Psoas muscle (tissue), 7 donors: ENCODE measurements at regions not wholly inside any gene's neighbourhood (a gene's known extent, or its start where the extent isn't known, plus 50 kb on each side); places are given as distances from the start of the nearest gene placed in this dataset.

Experiments
- ATAC-seq, 4 donors: fragments of 200-7000 bp; cut with Tn5 transposase; one replicate each; pipeline ENCODE4 v1.9.1; 2020; ENCODE audit warnings: moderate library complexity in 3 of 4, mild to moderate bottlenecking in 2 of 4
- DNase-seq, 2 donors: peaks; one replicate each; pipeline ENCODE4 v3.0.0-alpha.2; 2020
- H3K27ac ChIP-seq: fragments of 200-600 bp; one replicate; pipeline ENCODE4 v1.8.0; 2022
- H3K27me3 ChIP-seq, 3 donors: fragments of 200-600 bp in 1 of 3; one replicate each; pipeline versions ENCODE4 v1.6.1 to v1.8.0; 2013 to 2022; ENCODE audit warnings: low read length in 2 of 3, mild to moderate bottlenecking in 2 of 3, moderate library complexity in 1 of 3; ENCODE audit not compliant: insufficient read depth in 3 of 3
- H3K36me3 ChIP-seq, 2 donors: fragments of 200-600 bp in 1 of 2; one replicate each; pipeline versions ENCODE4 v1.6.1 to v1.8.0; 2013 to 2022; ENCODE audit warnings: low read depth in 1 of 2, mild to moderate bottlenecking in 1 of 2, moderate library complexity in 1 of 2; ENCODE audit not compliant: insufficient read depth in 1 of 2
- H3K4me1 ChIP-seq: fragments of 200-600 bp; one replicate; pipeline ENCODE4 v1.8.0; 2022
- H3K4me3 ChIP-seq: fragments of 200-600 bp; one replicate; pipeline ENCODE4 v1.8.0; 2022; ENCODE audit warnings: mild to moderate bottlenecking
- H3K9me3 ChIP-seq: fragments of 200-600 bp; one replicate; pipeline ENCODE4 v1.8.0; 2022
- CTCF ChIP-seq: fragments of 200-600 bp; IDR thresholded peaks from one replicate; pipeline ENCODE4 v1.8.0; 2022; ENCODE audit warnings: antibody characterized with exemption
- WGBS, 3 donors: extraction: QIAGEN DNeasy Blood & Tissue Kit; methylation state at CpG; one replicate each; pipeline versions ENCODE4 v1.1.6 to v1.1.7; 2013; 5-methylcytosine and 5-hydroxymethylcytosine counted together
- intact Hi-C, 2 donors: fragments of 100-400 bp; cut with DNase I; formaldehyde crosslinking; loops; one replicate each; pipeline versions ENCODE4 v1.11.0 to v1.14.2; 2022
- donor health status: healthy with polysubstance abuse.
- donor health status: DM: no; HTN: no; CAD: no; lungs with moderate emphysema.
- donor health status: Bipolar disorder and iron deficiency.
- donor health status: healthy.
- donor health status: DM: yes; HTN: yes; CAD: no.
- donor health status: DM: no; HTN: no; CAD: no.
- donor health status: DM: yes; HTN: yes; CAD: no.

- no peak for TF ChIP-seq CTCF
- WGBS, 3 donors: 78 to 82% (median 79%) methylated on average over 4 of the region's 4 CpGs
- ATAC-seq (no peak), DNase-seq (no peak)
- Histone ChIP-seq H3K4me1 (no peaks in the 10 kb centered on the region), H3K4me3 (no peak overlapping the region), H3K27ac (no peak overlapping the region), H3K9me3 (peaks cover 12% of the 10 kb centered on the region), H3K36me3 (no peaks in the 10 kb centered on the region), H3K27me3 (peaks cover 0 to 1% (median 0%) of the 10 kb centered on the region in 3 donors)
- intact Hi-C loops: no loop called here
These were observed 199.4 kb downstream of the SMIM20 start for GRCh38 chr4:26113339-26113940.

GRCh38 chr4:26116057-26116456, 202.0 kb downstream of the SMIM20 start:
- ATAC-seq (no peak), DNase-seq (no peak)
- Histone ChIP-seq H3K27ac (no peak overlapping the region), H3K4me1 (no peaks in the 10 kb centered on the region), H3K27me3 (peaks cover 0 to 1% (median 0%) of the 10 kb centered on the region in 3 donors), H3K36me3 (no peaks in the 10 kb centered on the region), H3K9me3 (peaks cover 12% of the 10 kb centered on the region), H3K4me3 (no peak overlapping the region)
- intact Hi-C loops: no loop called here
- no peak for TF ChIP-seq CTCF
- WGBS, 3 donors: 72 to 79% (median 75%) methylated on average over 4 of the region's 4 CpGs

- no peaks in the 10 kb centered on the region for H3K36me3 ChIP-seq
- WGBS, 3 donors: 92 to 94% (median 94%) methylated on average over 6 of the region's 6 CpGs
These were observed 200.6 kb upstream of the RBPJ start for GRCh38 chr4:26120098-26120825.

GRCh38 chr4:26122690-26123089, 198.1 kb upstream of the RBPJ start:
- Histone ChIP-seq H3K36me3 (no peaks in the 10 kb centered on the region), H3K9me3 (no peaks in the 10 kb centered on the region), H3K4me1 (no peaks in the 10 kb centered on the region), H3K27me3 (no peaks in the 10 kb centered on the region), H3K4me3 (no peak overlapping the region), H3K27ac (no peak overlapping the region)
- 89 to 95% (median 93%) methylated on average over 3 of the region's 3 CpGs for WGBS, 3 donors
- no peak for TF ChIP-seq CTCF
- intact Hi-C loops: no loop called here
- ATAC-seq: no peak
- DNase-seq: no peak

More at GRCh38 chr4:26120098-26120825, 200.6 kb upstream of the RBPJ start:
- H3K4me3 ChIP-seq: no peak overlapping the region
- H3K4me1 ChIP-seq: no peaks in the 10 kb centered on the region
- intact Hi-C loops: no loop called here
- no peak for TF ChIP-seq CTCF
- H3K27me3 ChIP-seq: peaks cover 0 to 1% (median 0%) of the 10 kb centered on the region in 3 donors
- peaks cover 3% of the 10 kb centered on the region for H3K9me3 ChIP-seq
- no peak overlapping the region for H3K27ac ChIP-seq
- ATAC-seq: no peak
- no peak for DNase-seq
